Stimulated activated CD8-positive, alpha-beta memory T cell treated with anti-CD3 and anti-CD28 coated beads, Interleukin-2, amount 100 ng/mL, for 48 hours (primary cell): ENCODE measurements at regions not wholly inside any gene's neighbourhood (a gene's known extent, or its start where the extent isn't known, plus 50 kb on each side); places are given as distances from the start of the nearest gene placed in this dataset.

ENCODE experiments used
- DNase-seq, 2 donors: peaks; one replicate each; pipeline ENCODE4 v3.0.0-alpha.2; 2020; ENCODE audit warnings: low read depth in 2 of 2

GRCh38 chr5:158406884-158407823 lies 548.2 kb upstream of the CLINT1 start:
- DNase-seq = no peak

DNA sequence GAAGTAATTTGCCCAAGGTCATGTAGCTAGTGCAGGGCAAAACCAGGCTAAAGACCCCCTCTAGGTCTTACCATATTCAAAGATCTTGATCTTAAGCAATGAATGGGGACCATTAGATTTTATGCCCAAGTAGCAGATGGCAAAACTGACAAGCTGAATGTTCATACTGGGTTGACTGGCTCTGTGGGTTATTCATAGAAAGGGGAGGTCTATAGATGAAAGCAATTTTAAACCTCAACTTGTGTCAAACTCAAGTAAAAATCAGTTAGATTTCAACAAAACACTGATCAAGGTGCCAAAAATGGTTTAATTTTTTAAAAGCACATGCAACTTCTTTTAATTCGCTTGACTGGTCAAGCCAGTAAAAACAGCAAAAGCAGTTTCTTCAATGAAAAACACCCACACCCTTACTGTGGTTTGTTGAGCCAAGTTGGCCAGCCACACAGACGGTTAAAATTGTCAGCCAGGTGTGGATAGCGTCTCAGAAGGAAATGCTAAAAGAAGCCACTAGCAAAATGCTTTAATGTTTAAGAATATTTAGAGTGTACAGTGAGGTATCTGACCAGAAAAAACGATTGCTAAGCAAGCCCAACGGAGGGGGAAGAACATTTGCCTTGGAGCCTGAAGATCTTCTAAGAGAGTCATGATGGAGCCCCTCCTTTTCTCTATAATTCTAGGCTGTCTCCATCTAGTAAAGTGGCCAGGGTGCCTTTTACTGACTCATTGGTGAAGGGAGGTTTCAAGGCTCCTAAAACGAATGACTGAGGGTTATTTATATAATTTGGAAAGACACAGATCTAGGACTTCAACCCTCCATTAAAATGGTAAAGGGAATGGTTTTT lies 539.6 kb upstream of the CLINT1 start:
- no peak for DNase-seq

- no peak for DNase-seq
These were observed 538.3 kb upstream of the CLINT1 start for GRCh38 chr5:158397278-158397677.

- no peak for DNase-seq
These were observed 535.2 kb upstream of the CLINT1 start for GRCh38 chr5:158394102-158394501.

GRCh38 chr5:158393457-158393856 lies 534.5 kb upstream of the CLINT1 start:
- no peak for DNase-seq

GRCh38 chr5:158392753-158393152 lies 533.8 kb upstream of the CLINT1 start:
- no peak for DNase-seq

- no peak for DNase-seq
These were observed 531.6 kb upstream of the CLINT1 start for GRCh38 chr5:158390577-158390976.

DNA sequence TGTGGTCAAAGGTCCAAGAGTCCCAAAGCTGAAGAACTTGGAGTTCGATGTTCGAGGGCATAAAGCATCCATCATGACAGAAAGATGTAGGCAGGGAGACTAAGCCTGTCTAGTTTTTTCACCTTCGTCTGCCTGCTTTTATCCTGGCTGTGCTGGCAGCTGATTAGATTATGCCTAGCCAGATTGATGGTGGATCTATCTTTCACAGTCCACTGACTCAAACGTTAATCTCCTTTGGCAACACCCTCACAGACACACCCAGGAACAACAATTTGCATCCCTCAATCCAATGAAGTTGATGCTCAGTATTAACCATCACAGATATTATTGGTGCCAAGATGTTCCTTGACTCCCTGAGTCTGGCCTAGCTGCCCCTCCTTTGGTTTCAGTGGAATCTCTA lies 530.8 kb upstream of the CLINT1 start:
- DNase-seq = no peak

DNA sequence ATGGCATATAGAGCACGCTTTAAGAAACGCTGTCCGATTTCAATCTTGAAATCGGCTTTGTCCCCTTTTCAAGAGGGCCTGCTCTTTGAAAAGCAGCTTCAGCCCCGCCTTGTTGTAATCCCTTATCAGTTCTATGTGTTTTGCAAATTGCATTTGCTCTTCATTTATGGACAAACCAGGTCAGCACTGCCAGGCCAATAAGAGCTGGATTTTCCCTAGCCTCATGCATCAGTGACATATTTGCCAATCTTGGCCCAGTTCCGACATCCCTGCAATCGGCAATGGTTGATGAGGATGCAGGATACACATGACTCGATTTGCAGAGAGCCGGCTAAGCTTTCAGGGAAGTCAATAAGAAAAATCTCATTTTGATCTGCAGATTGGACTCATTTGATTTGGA lies 529.1 kb upstream of the CLINT1 start:
- DNase-seq = no peak

DNA sequence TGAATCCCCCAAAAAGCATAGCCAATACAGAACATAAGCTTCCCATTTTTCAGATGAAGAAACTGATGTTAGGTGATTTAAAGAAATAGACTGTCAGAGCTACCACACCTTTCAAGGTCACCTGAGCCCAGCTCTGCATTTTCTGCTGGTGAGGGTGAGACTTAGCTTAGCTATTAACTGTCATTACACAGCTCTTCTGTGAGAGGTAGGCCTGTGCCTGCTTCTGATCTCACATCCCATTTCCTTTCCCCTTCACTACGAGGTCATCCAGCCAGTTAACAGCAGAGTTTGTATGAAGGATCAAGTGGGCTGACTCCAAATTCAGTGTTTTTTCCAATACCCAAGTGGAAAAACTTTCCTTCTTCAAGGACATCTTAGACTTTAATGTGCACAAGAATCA lies 528.6 kb upstream of the CLINT1 start:
- no peak for DNase-seq

- DNase-seq = no peak
These were observed 527.0 kb upstream of the CLINT1 start for GRCh38 chr5:158385982-158386381.

DNA sequence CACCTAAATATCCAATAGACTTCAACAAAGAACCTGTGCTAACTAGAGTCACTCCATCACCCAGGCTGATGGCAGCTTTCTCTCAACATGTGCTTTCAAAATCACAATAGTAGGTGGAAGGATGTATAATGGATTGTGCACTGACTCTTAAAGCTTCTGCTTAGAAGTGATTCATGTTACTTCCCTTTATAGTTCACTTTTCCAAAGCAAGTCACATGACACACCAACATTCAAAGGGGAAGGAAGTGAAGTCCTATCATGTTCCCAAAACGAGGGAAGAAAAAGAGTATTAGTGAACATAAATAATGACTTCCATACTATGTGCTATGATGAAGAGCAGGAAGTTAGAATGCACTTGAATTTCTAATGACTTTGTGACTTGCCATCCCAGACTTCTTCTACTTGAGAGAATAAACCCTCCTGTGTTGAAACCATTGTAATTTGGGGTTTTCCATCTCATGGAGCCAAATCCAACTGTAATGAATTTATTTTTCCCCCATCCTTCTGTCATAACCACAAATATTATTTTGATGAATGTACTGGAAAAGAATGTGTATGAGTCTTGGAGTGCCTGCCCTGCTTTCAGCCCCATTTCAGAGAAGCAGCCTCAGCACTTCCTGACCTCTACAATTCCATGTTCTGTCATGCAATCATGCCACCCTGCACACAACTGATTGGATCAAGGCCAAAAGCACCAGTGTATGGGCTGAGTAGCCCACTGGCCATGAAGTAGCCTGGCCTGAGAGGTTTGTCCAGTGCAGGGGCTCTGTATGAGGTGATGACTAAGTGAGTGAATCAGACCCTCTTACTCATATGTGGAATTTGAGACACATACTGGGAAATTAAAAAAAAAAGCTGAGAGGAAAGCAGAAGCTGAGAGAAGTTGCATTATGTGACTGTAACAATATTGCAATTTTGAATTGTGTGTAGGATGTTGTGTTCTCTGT lies 525.9 kb upstream of the CLINT1 start:
- DNase-seq = no peak

DNA sequence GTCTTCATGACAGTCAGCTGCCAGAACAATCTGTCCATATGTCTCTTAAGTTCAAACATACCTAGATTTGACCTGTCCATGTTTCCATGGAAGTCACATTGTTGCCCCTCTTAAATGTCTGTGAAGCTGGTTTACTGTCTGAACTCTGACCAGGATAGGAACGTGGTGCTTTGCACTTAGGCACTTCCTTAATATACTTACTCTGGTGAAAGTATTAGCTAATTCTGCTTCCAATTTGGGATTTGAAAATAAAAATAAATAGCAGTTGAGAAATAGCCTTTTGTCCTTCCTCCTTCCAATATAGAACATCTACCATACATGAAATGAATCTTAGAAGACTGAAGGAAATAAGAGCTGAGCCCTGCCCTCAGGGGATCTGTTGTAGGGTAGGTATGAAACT lies 524.5 kb upstream of the CLINT1 start:
- DNase-seq = no peak

- DNase-seq = peak; percentile 16 to 20
These were observed 523.5 kb upstream of the CLINT1 start for GRCh38 chr5:158382473-158382872.

- no peak for DNase-seq
These were observed 522.7 kb upstream of the CLINT1 start for GRCh38 chr5:158381614-158382160.

DNA sequence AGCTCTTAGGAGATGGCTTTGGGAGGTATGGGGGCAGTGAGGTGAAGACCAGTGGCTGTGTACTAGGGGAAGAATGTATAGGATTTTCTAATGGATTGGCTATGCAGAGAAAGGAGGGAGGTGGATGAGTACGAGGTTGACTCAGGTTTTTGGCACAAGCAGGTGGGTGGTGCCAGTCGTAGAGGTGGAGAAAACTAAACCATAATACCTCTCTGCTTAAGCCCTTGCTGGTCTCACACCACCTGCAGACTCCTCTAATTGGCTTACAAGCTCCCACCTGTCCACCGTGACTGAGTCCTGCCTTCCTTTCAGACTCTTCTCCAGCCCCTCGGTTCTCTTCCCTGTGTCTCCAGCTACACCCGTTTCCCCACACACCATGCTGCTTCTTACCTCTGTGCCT lies 521.7 kb upstream of the CLINT1 start:
- no peak for DNase-seq

GRCh38 chr5:158378931-158379330 lies 520.0 kb upstream of the CLINT1 start:
- no peak for DNase-seq

- no peak for DNase-seq
These were observed 517.7 kb upstream of the CLINT1 start for GRCh38 chr5:158376679-158377078.

- no peak for DNase-seq
These were observed 516.6 kb upstream of the CLINT1 start for GRCh38 chr5:158375531-158375930.

GRCh38 chr5:158373608-158374395 lies 514.9 kb upstream of the CLINT1 start:
- DNase-seq = no peak

GRCh38 chr5:158369241-158369640 lies 510.3 kb upstream of the CLINT1 start:
- DNase-seq = no peak
